ENCODE measurements at regions not wholly inside any gene's neighbourhood (a gene's known extent, or its start where the extent isn't known, plus 50 kb on each side); places are given as distances from the start of the nearest gene placed in this dataset.

DNA sequence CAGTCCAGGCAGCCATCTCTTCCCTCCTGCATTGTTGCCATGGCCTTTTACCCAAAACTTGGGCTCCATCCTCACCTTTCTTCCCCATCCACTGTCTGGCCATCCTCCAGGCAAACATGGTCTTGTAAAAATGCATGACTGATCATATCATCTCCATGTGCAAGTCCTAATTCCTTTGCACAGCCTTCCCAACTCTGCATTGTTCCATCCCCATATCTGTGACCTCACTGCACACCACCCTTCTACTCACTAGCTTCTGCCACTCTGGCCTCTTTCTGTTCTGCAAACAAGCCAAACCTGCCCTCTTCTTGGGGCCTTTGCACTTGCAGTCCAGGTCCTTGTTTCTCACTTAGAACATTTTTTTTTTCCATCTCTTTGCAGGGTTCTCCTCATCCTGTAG lies 230.1 kb upstream of the GJB5 start:
- H3K4me1 ChIP-seq (ENCODE audit: control insufficient read depth, insufficient read depth, low read length): no peaks in the 10 kb centered on the region
- TF ChIP-seq ZNF302 (tag by site-specific recombination; IDR thresholded peaks at IDR 0.05; ENCODE audit: low read depth) (no peak), EGR2 (tag by site-specific recombination; IDR thresholded peaks at IDR 0.05; ENCODE audit: low read depth) (no peak), ZNF473 (tag by site-specific recombination; IDR thresholded peaks at IDR 0.05) (no peak), ZXDB (tag by site-specific recombination; IDR thresholded peaks at IDR 0.05) (no peak), AEBP2 (tag by site-specific recombination; IDR thresholded peaks at IDR 0.05; ENCODE audit: borderline replicate concordance) (no peak), GLI4 (tag by site-specific recombination; IDR thresholded peaks at IDR 0.05) (no peak), ZBTB7A (tag by site-specific recombination; IDR thresholded peaks at IDR 0.05; ENCODE audit: low read depth) (no peak), ZNF24 (tag by site-specific recombination; IDR thresholded peaks at IDR 0.05) (no peak), ZNF423 (tag by site-specific recombination; IDR thresholded peaks at IDR 0.05) (no peak), ZNF600 (tag by site-specific recombination; IDR thresholded peaks at IDR 0.05) (no peak), ZNF521 (tag by site-specific recombination; IDR thresholded peaks at IDR 0.05) (no peak)
- TF ChIP-seq, protein P1, sequence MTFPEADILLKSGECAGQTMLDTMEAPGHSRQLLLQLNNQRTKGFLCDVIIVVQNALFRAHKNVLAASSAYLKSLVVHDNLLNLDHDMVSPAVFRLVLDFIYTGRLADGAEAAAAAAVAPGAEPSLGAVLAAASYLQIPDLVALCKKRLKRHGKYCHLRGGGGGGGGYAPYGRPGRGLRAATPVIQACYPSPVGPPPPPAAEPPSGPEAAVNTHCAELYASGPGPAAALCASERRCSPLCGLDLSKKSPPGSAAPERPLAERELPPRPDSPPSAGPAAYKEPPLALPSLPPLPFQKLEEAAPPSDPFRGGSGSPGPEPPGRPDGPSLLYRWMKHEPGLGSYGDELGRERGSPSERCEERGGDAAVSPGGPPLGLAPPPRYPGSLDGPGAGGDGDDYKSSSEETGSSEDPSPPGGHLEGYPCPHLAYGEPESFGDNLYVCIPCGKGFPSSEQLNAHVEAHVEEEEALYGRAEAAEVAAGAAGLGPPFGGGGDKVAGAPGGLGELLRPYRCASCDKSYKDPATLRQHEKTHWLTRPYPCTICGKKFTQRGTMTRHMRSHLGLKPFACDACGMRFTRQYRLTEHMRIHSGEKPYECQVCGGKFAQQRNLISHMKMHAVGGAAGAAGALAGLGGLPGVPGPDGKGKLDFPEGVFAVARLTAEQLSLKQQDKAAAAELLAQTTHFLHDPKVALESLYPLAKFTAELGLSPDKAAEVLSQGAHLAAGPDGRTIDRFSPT (tag by site-specific recombination; IDR thresholded peaks at IDR 0.05): no peak
- H3K4me3 ChIP-seq (ENCODE audit: low read depth, low read length): no peak overlapping the region
- H3K9me3 ChIP-seq (ENCODE audit: control insufficient read depth, insufficient read depth, low read depth, low read length): no peaks in the 10 kb centered on the region
- H3K36me3 ChIP-seq (ENCODE audit: control insufficient read depth in 2 of 2, insufficient read depth in 1 of 2, low read length in 2 of 2): no peaks in the 10 kb centered on the region
- no peak overlapping the region for H3K27ac ChIP-seq (ENCODE audit: extremely low read depth, low read depth, low read length)
- CTCF ChIA-PET: no interaction called here
- POLR2A ChIA-PET: no interaction called here

DNA sequence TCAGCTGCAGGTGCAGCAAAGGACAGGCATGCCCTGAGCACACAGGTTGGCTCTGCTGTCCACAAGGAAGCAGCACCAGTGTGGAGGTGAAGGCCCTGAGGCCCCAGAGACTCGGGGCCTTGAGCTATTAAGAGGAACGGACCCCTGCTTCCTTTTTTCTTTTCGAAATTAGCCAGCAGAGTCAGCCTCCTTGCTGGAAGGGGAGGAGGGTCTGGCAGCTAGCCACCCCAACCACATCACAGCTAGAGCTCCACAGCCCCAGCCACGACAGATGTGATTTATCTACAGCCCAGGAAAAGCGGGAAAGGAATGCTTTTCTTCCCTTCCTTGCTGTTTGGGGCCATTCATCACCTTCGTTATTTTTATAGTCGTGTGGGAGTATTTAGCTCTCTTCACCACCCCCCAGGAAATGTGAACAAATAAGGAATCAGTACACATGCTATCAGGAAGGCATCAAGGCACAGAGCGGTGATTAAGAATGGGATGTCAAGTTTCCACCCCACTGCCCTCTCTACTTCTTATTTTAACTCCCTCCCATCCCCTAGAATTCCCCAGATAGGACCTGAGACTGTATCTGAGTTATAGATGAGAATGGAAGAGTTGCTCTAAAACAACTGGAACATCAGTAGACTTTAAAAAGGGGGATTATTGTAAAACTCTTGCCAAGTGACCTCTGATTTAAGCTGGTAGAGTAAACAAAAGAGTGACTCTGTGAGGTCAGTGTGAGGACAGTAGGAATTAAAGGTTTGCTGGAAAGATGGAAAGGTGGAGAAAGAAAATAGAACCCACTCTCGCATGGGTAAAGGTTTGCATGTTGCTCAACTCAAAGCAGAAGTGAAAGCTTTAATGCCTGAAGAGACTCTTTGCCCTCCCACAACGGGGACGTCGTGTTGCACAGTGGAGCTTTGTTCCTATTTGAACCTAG lies 224.7 kb upstream of the GJB5 start:
- H3K9me3 ChIP-seq (ENCODE audit: control insufficient read depth, insufficient read depth, low read depth, low read length): no peaks in the 10 kb centered on the region
- H3K4me1 ChIP-seq (ENCODE audit: control insufficient read depth, insufficient read depth, low read length): no peaks in the 10 kb centered on the region
- no peak overlapping the region for H3K27ac ChIP-seq (ENCODE audit: extremely low read depth, low read depth, low read length)
- CTCF ChIA-PET: interaction anchor here (0.6 to 1.1 kb wide), 5 partner anchors 19 to 898 kb away, joined by 3 to 5 read pairs (median 4); no protein-coding TSS in a partner anchor
- no peaks in the 10 kb centered on the region for H3K36me3 ChIP-seq (ENCODE audit: control insufficient read depth in 2 of 2, insufficient read depth in 1 of 2, low read length in 2 of 2)
- POLR2A ChIA-PET: no interaction called here
- no peak overlapping the region for H3K4me3 ChIP-seq (ENCODE audit: low read depth, low read length)
- no peak for TF ChIP-seq ZNF514 (tag by site-specific recombination; IDR thresholded peaks at IDR 0.05)
- TF ChIP-seq ZNF776 (tag by site-specific recombination; IDR thresholded peaks at IDR 0.05; ENCODE audit: borderline replicate concordance): no peak
- TF ChIP-seq PRDM10 (tag by site-specific recombination; IDR thresholded peaks at IDR 0.05): no peak
